Activated naive CD8-positive, alpha-beta T cell treated with anti-CD3 and anti-CD28 coated beads for 36 hours (primary cell): ENCODE measurements at regions not wholly inside any gene's neighbourhood (a gene's known extent, or its start where the extent isn't known, plus 50 kb on each side); places are given as distances from the start of the nearest gene placed in this dataset.

Source experiments
- DNase-seq: peaks from one replicate; pipeline ENCODE4 v3.0.0; 2021
- H3K27ac Mint-ChIP-seq: one replicate; pipeline ENCODE4 v1.8.0; 2022; ENCODE audit warnings: mild to moderate bottlenecking, moderate library complexity, mixed read lengths
- H3K27me3 Mint-ChIP-seq: one replicate; pipeline ENCODE4 v1.8.0; 2022; ENCODE audit warnings: mild to moderate bottlenecking, mixed read lengths
- H3K36me3 Mint-ChIP-seq: one replicate; pipeline ENCODE4 v1.8.0; 2021; ENCODE audit warnings: mild to moderate bottlenecking, mixed read lengths
- H3K4me1 Mint-ChIP-seq: one replicate; pipeline ENCODE4 v1.8.0; 2021; ENCODE audit warnings: mixed read lengths
- H3K4me3 Mint-ChIP-seq: one replicate; pipeline ENCODE4 v1.8.0; 2022; ENCODE audit warnings: mild to moderate bottlenecking, moderate library complexity, mixed read lengths
- H3K9me3 Mint-ChIP-seq: one replicate; pipeline ENCODE4 v1.8.0; 2022; ENCODE audit warnings: mixed read lengths

DNA sequence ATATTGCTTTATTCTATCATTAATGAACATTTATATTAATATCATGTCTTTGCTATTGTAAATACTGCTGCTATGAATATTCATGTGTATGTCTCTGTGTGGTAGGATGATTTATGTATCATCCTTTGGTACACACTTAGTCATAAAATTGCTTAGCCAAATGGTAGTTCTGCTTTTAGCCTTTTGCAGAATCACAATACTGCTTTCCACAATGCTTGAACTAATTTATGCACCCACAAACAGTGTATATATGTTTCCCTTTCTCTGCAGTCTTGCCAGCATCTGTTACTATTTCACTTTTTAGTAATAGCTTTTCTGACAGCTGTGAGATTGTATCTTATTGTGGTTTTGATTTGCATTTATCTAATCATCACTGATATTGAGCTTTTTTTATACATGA is 254.3 kb upstream of the RBMY1B start:
- peaks cover 4% of the 10 kb centered on the region for H3K4me1 Mint-ChIP-seq
- no peaks in the 10 kb centered on the region for H3K36me3 Mint-ChIP-seq
- H3K27ac Mint-ChIP-seq, result peak overlapping the region; percentile 66
- no peaks in the 10 kb centered on the region for H3K27me3 Mint-ChIP-seq
- H3K4me3 Mint-ChIP-seq, result no peak overlapping the region
- DNase-seq, result no peak
- no peaks in the 10 kb centered on the region for H3K9me3 Mint-ChIP-seq

DNA sequence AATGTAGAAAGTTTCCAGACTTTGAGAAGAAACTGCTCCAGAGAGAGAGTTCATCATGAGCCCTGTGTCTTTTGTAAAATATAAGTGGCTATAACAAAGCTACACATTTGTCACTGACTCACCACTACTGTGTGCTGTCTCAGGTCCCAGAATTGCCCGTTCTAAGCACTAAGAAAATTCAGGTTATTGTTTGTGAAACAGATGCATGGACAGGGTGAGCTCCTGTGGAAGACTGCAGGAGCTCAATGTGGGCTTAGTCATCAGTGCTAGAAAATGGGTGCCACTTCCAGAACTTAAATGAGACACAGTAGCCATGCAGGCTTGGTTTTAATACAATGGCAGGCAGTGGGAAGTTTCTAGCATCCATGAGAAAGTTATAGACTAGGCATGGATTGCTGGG is 251.4 kb upstream of the RBMY1B start:
- H3K27ac Mint-ChIP-seq, result no peak overlapping the region
- no peaks in the 10 kb centered on the region for H3K4me1 Mint-ChIP-seq
- no peaks in the 10 kb centered on the region for H3K36me3 Mint-ChIP-seq
- no peaks in the 10 kb centered on the region for H3K9me3 Mint-ChIP-seq
- no peak for DNase-seq
- H3K27me3 Mint-ChIP-seq, result no peaks in the 10 kb centered on the region
- H3K4me3 Mint-ChIP-seq, result no peak overlapping the region

GRCh38 chrY:21260325-21260724 is 250.8 kb upstream of the RBMY1B start:
- Mint-ChIP-seq H3K27ac (no peak overlapping the region), H3K4me1 (no peaks in the 10 kb centered on the region), H3K9me3 (no peaks in the 10 kb centered on the region), H3K36me3 (no peaks in the 10 kb centered on the region), H3K27me3 (no peaks in the 10 kb centered on the region), H3K4me3 (no peak overlapping the region)
- DNase-seq, result no peak

- no peak overlapping the region for H3K4me3 Mint-ChIP-seq
- H3K9me3 Mint-ChIP-seq, result no peaks in the 10 kb centered on the region
- DNase-seq, result no peak
- H3K36me3 Mint-ChIP-seq, result no peaks in the 10 kb centered on the region
- no peak overlapping the region for H3K27ac Mint-ChIP-seq
- no peaks in the 10 kb centered on the region for H3K27me3 Mint-ChIP-seq
- no peaks in the 10 kb centered on the region for H3K4me1 Mint-ChIP-seq
Observed at GRCh38 chrY:21261158-21261557, 250.0 kb upstream of the RBMY1B start.

- DNase-seq, result no peak
- Mint-ChIP-seq H3K27me3 (no peaks in the 10 kb centered on the region), H3K4me1 (no peaks in the 10 kb centered on the region), H3K4me3 (no peak overlapping the region), H3K9me3 (no peaks in the 10 kb centered on the region), H3K36me3 (no peaks in the 10 kb centered on the region), H3K27ac (no peak overlapping the region)
Observed at GRCh38 chrY:21266751-21267150, 244.4 kb upstream of the RBMY1B start.

GRCh38 chrY:21267164-21267563 is 244.0 kb upstream of the RBMY1B start:
- H3K27ac Mint-ChIP-seq, result no peak overlapping the region

DNA sequence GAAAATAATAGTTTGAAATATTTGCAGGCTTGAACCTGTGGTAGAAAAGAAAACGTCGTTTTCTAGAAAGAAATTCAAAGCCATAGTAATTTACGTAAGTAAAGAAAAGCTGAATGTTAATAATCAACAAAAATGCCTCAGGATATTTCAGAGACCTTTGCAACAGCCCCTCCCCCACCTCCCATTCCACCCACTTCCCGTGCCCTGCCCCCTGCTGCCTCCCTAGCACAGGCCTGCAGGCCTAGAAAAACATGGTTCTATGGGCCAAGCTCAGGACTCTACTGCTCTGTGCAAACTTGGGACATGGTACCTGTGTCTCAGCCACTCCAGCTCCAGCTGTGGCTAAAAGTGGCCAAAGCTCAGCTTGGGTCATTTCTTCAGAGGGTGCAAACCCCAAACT is 223.4 kb upstream of the RBMY1B start:
- H3K4me3 Mint-ChIP-seq, result no peak overlapping the region
- no peaks in the 10 kb centered on the region for H3K9me3 Mint-ChIP-seq
- H3K27me3 Mint-ChIP-seq, result no peaks in the 10 kb centered on the region
- no peaks in the 10 kb centered on the region for H3K36me3 Mint-ChIP-seq
- H3K27ac Mint-ChIP-seq, result no peak overlapping the region
- DNase-seq, result no peak
- H3K4me1 Mint-ChIP-seq, result no peaks in the 10 kb centered on the region

More at GRCh38 chrY:21267164-21267563, 244.0 kb upstream of the RBMY1B start:
- Mint-ChIP-seq H3K27me3 (no peaks in the 10 kb centered on the region), H3K4me3 (no peak overlapping the region), H3K4me1 (no peaks in the 10 kb centered on the region), H3K9me3 (no peaks in the 10 kb centered on the region), H3K36me3 (no peaks in the 10 kb centered on the region)
- no peak for DNase-seq

DNA sequence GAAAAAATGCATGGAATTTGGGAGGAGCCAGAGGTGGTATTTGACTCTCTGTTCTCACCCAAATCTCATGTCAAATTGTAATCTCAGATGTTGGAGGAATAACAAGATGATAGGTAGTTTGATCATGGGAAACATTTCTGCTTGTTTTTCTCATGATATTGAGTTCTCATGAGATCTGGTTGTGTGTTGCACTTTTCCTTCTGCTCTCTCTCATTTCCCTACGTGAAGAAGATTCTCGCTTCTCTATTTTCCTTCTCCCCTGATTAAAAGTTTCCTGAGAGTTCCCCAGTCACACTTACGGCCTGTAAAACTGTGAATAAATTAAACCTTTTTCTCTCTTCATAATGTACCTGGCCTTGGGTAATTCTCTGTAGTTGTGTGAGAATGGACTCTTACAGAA is 222.2 kb upstream of the RBMY1B start:
- Mint-ChIP-seq H3K27ac (no peak overlapping the region), H3K4me3 (no peak overlapping the region), H3K36me3 (no peaks in the 10 kb centered on the region), H3K4me1 (no peaks in the 10 kb centered on the region), H3K27me3 (no peaks in the 10 kb centered on the region), H3K9me3 (no peaks in the 10 kb centered on the region)
- DNase-seq, result no peak

DNA sequence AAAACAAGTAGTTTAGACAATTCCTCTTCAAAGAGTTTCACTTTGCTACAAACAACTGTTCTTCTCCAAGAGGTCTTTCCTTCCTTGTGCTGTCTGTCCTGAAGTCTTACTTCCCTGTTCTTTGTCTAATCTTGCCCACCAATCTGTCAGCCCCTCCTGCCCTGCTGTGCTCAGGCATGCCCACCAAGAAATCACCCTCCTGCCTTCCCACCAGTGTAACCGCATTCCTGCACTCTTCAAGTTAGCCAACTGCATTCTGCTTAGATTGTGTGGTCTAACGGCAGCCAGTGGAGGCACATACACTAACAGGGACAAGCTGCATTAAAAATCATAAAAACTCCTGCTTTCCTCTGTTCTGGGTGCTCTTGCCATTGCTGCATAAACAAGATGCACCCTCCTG is 215.9 kb upstream of the RBMY1B start:
- no peaks in the 10 kb centered on the region for H3K27me3 Mint-ChIP-seq
- H3K27ac Mint-ChIP-seq, result no peak overlapping the region
- H3K4me3 Mint-ChIP-seq, result no peak overlapping the region
- H3K9me3 Mint-ChIP-seq, result peaks cover 7% of the 10 kb centered on the region
- DNase-seq, result no peak
- no peaks in the 10 kb centered on the region for H3K4me1 Mint-ChIP-seq
- H3K36me3 Mint-ChIP-seq, result no peaks in the 10 kb centered on the region

DNA sequence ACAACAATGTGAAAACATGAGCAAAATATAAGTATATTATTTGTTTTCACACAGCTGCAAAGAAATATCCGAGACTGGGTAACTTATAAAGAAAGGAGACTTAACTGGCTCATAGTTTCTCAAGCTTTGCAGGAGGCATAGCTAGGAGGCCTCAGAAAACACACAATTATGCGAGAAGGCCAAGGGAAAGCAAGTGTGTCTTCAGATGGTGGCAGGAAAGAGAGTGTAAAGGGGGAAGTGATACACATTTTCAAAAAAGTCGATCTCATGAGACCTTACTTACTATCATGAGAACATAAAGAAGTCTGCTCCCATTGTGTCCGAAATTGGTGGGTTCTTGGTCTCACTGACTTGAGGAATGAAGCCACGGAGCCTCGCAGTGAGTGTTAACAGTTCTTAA is 208.9 kb upstream of the RBMY1B start:
- no peak overlapping the region for H3K27ac Mint-ChIP-seq

DNA sequence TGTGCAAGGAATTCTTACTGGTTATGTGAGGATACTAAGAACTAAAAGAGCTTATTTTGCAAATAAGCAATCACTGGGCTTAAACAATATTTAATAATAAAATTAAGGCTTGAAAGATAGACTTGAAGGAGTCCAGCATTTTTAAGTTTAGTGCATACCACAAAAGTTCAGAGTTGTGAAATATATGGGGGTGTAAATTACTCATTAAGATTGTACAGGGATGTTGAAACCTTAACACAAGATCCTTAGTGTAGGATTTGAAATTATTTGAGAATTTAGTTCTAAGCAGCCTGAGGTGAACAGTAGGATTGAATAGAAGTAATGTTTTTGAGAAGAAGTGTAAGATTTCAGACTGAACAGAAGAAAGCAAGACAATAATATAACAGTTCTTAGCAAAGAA is 195.8 kb upstream of the RBMY1B start:
- H3K27ac Mint-ChIP-seq, result no peak overlapping the region
- no peaks in the 10 kb centered on the region for H3K36me3 Mint-ChIP-seq
- no peaks in the 10 kb centered on the region for H3K4me1 Mint-ChIP-seq
- H3K27me3 Mint-ChIP-seq, result no peaks in the 10 kb centered on the region
- H3K4me3 Mint-ChIP-seq, result no peak overlapping the region
- no peak for DNase-seq
- H3K9me3 Mint-ChIP-seq, result no peaks in the 10 kb centered on the region

More for the DNA sequence above, 208.9 kb upstream of the RBMY1B start:
- Mint-ChIP-seq H3K27me3 (no peaks in the 10 kb centered on the region), H3K36me3 (no peaks in the 10 kb centered on the region), H3K4me1 (no peaks in the 10 kb centered on the region), H3K4me3 (no peak overlapping the region), H3K9me3 (no peaks in the 10 kb centered on the region)
- no peak for DNase-seq
